ENCODE measurements at regions not wholly inside any gene's neighbourhood (a gene's known extent, or its start where the extent isn't known, plus 50 kb on each side); places are given as distances from the start of the nearest gene placed in this dataset.

GRCh38 chr1:87794788-87795614 is 466.3 kb downstream of the LMO4 start:
- TF ChIP-seq CTCF (IDR thresholded peaks at IDR 0.05; ENCODE audit: low read length) (no peak), EZH2 (optimal IDR thresholded peaks at IDR 0.05; ENCODE audit: low read depth, low read length) (no peak), EZH2phosphoT487 (IDR thresholded peaks at IDR 0.05; ENCODE audit: low read length) (no peak)
